HCT116 (cell line): ENCODE measurements at regions not wholly inside any gene's neighbourhood (a gene's known extent, or its start where the extent isn't known, plus 50 kb on each side); places are given as distances from the start of the nearest gene placed in this dataset.

Experiments
- ATAC-seq: fragments of 200-7000 bp; cut with Tn5 transposase; 2 replicates; pipeline ENCODE4 v1.9.1; 2020; ENCODE audit warnings: mild to moderate bottlenecking, moderate library complexity
- BruUV-seq: library from RNA; stranded (reverse); fragments of 400-500 nt; replicated peaks from 2 replicates; lab custom pipeline; 2021; lab: Mats Ljungman, UMichigan
- CTCF ChIA-PET: fragments of 300-600 bp; sonication (Branson Sonifier 250); formaldehyde crosslinking; loops from one replicate; lab custom pipeline; 2021; ENCODE audit warnings: antibody characterized with exemption; lab: Charles Lee
- POLR2A ChIA-PET: fragments of 300-600, 350-600 bp; sonication (Branson Sonifier 250); formaldehyde crosslinking; loops from one replicate; lab custom pipeline; 2021; ENCODE audit warnings: antibody characterized with exemption; lab: Charles Lee
- RAD21 ChIA-PET, 2 experiments: fragments of 300-600 bp; sonication (Branson Sonifier 250); formaldehyde crosslinking; loops; one replicate each; lab custom pipeline; 2023; ENCODE audit warnings: low total read pairs in 2 of 2; ENCODE audit not compliant: uncharacterized antibody in 2 of 2, unreplicated experiment in 2 of 2, low non-redundant PET in 1 of 2; lab: Charles Lee
- DNase-seq: peaks from one replicate; pipeline ENCODE4 v3.0.0-alpha.2; 2010; ENCODE audit warnings: low read depth, low spot score
- H2AFZ ChIP-seq: fragments of 200-600 bp; shearing (Covaris generic), sonication (generic); 2 replicates; pipeline ENCODE4 v1.6.1; 2017; ENCODE audit warnings: low read depth, mixed run types, mixed read lengths, antibody characterized with exemption, low read length; ENCODE audit not compliant: poor library complexity, severe bottlenecking
- H3K27ac ChIP-seq: 2 replicates; pipeline ENCODE4 v1.5.1; 2012; ENCODE audit warnings: low read depth, low read length
- H3K27me3 ChIP-seq: fragments of 200-600 bp; sonication (generic); 2 replicates; pipeline ENCODE4 v1.6.1; 2016; ENCODE audit warnings: mixed run types, low read length, mixed read lengths; ENCODE audit not compliant: insufficient read depth
- H3K36me3 ChIP-seq, 2 experiments: fragments of 200-500 bp in 1 of 2; fragments of 200-600 bp in 1 of 2; sonication (Bioruptor generic) in 1 of 2; sonication (generic) in 1 of 2; 2 replicates each; pipeline versions ENCODE4 v1.5.1 to v1.6.1; 2014 to 2016; ENCODE audit warnings: low read length in 2 of 2, inconsistent platforms in 1 of 2, mixed read lengths in 1 of 2, mixed run types in 1 of 2; ENCODE audit not compliant: insufficient read depth in 2 of 2, control insufficient read depth in 1 of 2
- H3K4me1 ChIP-seq, 2 experiments: fragments of 200-600 bp in 1 of 2; sonication (generic) in 1 of 2; 2 replicates each; pipeline versions ENCODE4 v1.5.1 to v1.6.1; 2012 to 2017; ENCODE audit warnings: low read length in 2 of 2, inconsistent platforms in 1 of 2, mild to moderate bottlenecking in 1 of 2, mixed read lengths in 1 of 2, mixed run types in 1 of 2, moderate library complexity in 1 of 2; ENCODE audit not compliant: insufficient read depth in 2 of 2, control insufficient read depth in 1 of 2
- H3K4me2 ChIP-seq: fragments of 200-600 bp; sonication (generic); 2 replicates; pipeline ENCODE4 v1.6.1; 2017; ENCODE audit warnings: mixed run types, low read length, mixed read lengths
- H3K4me3 ChIP-seq, 2 experiments: fragments of 200-600 bp in 1 of 2; sonication (generic) in 1 of 2; replicated peaks in 1 of 2; 2 replicates each; pipeline ENCODE4 v1.5.1; 2011 to 2016; ENCODE audit warnings: low read length in 2 of 2, control low read depth in 1 of 2, low read depth in 1 of 2, mild to moderate bottlenecking in 1 of 2, mixed read lengths in 1 of 2, mixed run types in 1 of 2
- H3K79me2 ChIP-seq: fragments of 200-600 bp; sonication (generic); 2 replicates; pipeline ENCODE4 v1.6.1; 2017; ENCODE audit warnings: mild to moderate bottlenecking, mixed run types, low read length, moderate library complexity, mixed read lengths; ENCODE audit not compliant: insufficient read depth
- H3K9ac ChIP-seq: fragments of 200-600 bp; sonication (generic); 2 replicates; pipeline ENCODE4 v1.6.1; 2016; ENCODE audit warnings: low read length, mixed read lengths
- H3K9me2 ChIP-seq: fragments of 200-600 bp; sonication (generic), shearing (Covaris generic); 2 replicates; pipeline ENCODE4 v1.6.1; 2017; ENCODE audit warnings: mixed run types, mild to moderate bottlenecking, moderate library complexity; ENCODE audit not compliant: insufficient read depth
- H3K9me3 ChIP-seq, 2 experiments: fragments of 200-500 bp in 1 of 2; fragments of 200-600 bp in 1 of 2; sonication (Bioruptor generic) in 1 of 2; sonication (generic) in 1 of 2; 2 replicates each; pipeline ENCODE4 v1.6.1; 2014 to 2017; ENCODE audit warnings: low read length in 2 of 2, mixed read lengths in 2 of 2, inconsistent platforms in 1 of 2, low read depth in 1 of 2, mild to moderate bottlenecking in 1 of 2, mixed run types in 1 of 2, moderate library complexity in 1 of 2; ENCODE audit not compliant: control insufficient read depth in 1 of 2, insufficient read depth in 1 of 2
- H4K20me1 ChIP-seq: fragments of 200-600 bp; sonication (generic), shearing (Covaris generic); 2 replicates; pipeline ENCODE4 v1.6.1; 2017; ENCODE audit warnings: mixed run types, mild to moderate bottlenecking, moderate library complexity; ENCODE audit not compliant: insufficient read depth
- ATF3 ChIP-seq: IDR thresholded peaks from 2 replicates; pipeline ENCODE4 v1.6.1; 2012
- CTCF ChIP-seq, 3 experiments: fragments of 200-600 bp in 1 of 3; sonication (generic) in 1 of 3; IDR thresholded peaks in 2 of 3; conservative IDR thresholded peaks in 1 of 3; 2 replicates each; pipeline ENCODE4 v1.5.1; 2012 to 2017; ENCODE audit warnings: low read depth in 2 of 3, low read length in 2 of 3, antibody characterized with exemption in 1 of 3, borderline replicate concordance in 1 of 3, control low read depth in 1 of 3, mild to moderate bottlenecking in 1 of 3, mixed read lengths in 1 of 3, mixed run types in 1 of 3, moderate library complexity in 1 of 3; ENCODE audit not compliant: insufficient read depth in 1 of 3
- EZH2 ChIP-seq: fragments of 200-600 bp; sonication (generic); IDR thresholded peaks from 2 replicates; pipeline ENCODE4 v1.6.1; 2017; ENCODE audit warnings: antibody characterized with exemption, mixed run types
- EZH2phosphoT487 ChIP-seq: fragments of 200-600 bp; IDR thresholded peaks from 2 replicates; pipeline ENCODE4 v1.6.1; 2018; ENCODE audit warnings: antibody characterized with exemption, borderline replicate concordance
- FOSL1 ChIP-seq: IDR thresholded peaks from 2 replicates; pipeline ENCODE4 v1.6.1; 2012; ENCODE audit warnings: low read depth
- MAX ChIP-seq: IDR thresholded peaks from 2 replicates; pipeline ENCODE4 v1.6.1; 2012
- POLR2A ChIP-seq: IDR thresholded peaks from 2 replicates; pipeline ENCODE4 v1.7.0; 2011; ENCODE audit warnings: borderline replicate concordance; ENCODE audit not compliant: insufficient read depth, insufficient read length; ENCODE audit errors: extremely low read depth
- RAD21 ChIP-seq: IDR thresholded peaks from 2 replicates; pipeline ENCODE4 v1.6.1; 2012; ENCODE audit warnings: low read depth, mild to moderate bottlenecking
- REST ChIP-seq: IDR thresholded peaks from 2 replicates; pipeline ENCODE4 v1.6.1; 2012; ENCODE audit warnings: low read depth
- ZNF274 ChIP-seq: fragments of 200-500 bp; sonication (Bioruptor generic); IDR thresholded peaks from 2 replicates; pipeline ENCODE4 v1.6.1; 2014; ENCODE audit warnings: mild to moderate bottlenecking, low read depth, low read length, inconsistent platforms
- intact Hi-C: fragments of 100-400 bp; cut with micrococcal nuclease; formaldehyde crosslinking; loops from 2 replicates; pipeline ENCODE4 v1.10.0; 2022
- TF ChIP-seq, protein P1 (sequence below): IDR thresholded peaks from 2 replicates; pipeline ENCODE4 v1.6.1; 2011; ENCODE audit warnings: mild to moderate bottlenecking, low read length, moderate library complexity; ENCODE audit not compliant: insufficient replicate concordance; ENCODE audit errors: extremely low read depth

- intact Hi-C loops = no loop called here
- no peak for DNase-seq
- POLR2A ChIA-PET = no interaction called here
- RAD21 ChIA-PET = no interaction called here
- no peaks in the 10 kb centered on the region for H3K9me3 ChIP-seq
- H2AFZ ChIP-seq = no peak overlapping the region
- H3K27me3 ChIP-seq = peaks cover 6% of the 10 kb centered on the region; the same call in 1 of the 2 replicates
- no peak for ATAC-seq
- H3K36me3 ChIP-seq = no peaks in the 10 kb centered on the region
- no peaks in the 10 kb centered on the region for H3K79me2 ChIP-seq
- peaks cover 0 to 5% of the 10 kb centered on the region in 2 experiments; a peak in 1 of 4 replicates for H3K4me1 ChIP-seq
- no peak overlapping the region for H3K27ac ChIP-seq
- no peak overlapping the region for H3K4me2 ChIP-seq
- H3K9me2 ChIP-seq = no peaks in the 10 kb centered on the region
- BruUV-seq = no TSS peak
- CTCF ChIA-PET = no interaction called here
- peak; percentile 15; the same call in 1 of the 2 replicates for TF ChIP-seq RAD21
- TF ChIP-seq MAX = no peak
- no peak overlapping the region for H3K9ac ChIP-seq
- no peak overlapping the region for H3K4me3 ChIP-seq
- no peaks in the 10 kb centered on the region for H4K20me1 ChIP-seq
Measured at GRCh38 chr16:86901483-86901882, 323.1 kb downstream of the FOXL1 start.

DNA sequence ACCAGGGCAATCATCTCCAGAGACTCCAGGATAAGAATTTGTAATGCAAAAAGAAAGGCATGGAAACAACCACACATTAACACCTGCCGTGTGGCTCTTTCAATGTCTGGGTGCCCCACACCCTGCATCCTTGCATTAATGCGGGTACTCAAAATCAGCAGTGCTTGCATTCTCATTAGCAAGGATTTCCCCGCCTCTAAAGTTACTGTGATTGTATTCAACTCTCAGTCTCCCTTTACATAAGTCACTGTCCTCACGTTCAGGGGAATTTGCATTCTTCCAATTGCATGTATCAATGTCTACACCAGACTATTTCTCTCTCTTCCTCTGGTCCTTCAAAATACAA, 324.3 kb downstream of the FOXL1 start:
- intact Hi-C loops = no loop called here
- no peaks in the 10 kb centered on the region for H3K9me2 ChIP-seq
- no peak overlapping the region for H3K27ac ChIP-seq
- no peak overlapping the region for H3K4me3 ChIP-seq
- H3K27me3 ChIP-seq = peaks cover 6% of the 10 kb centered on the region; the same call in 1 of the 2 replicates
- no peak overlapping the region for H3K9ac ChIP-seq
- ATAC-seq (no peak), DNase-seq (no peak)
- H3K79me2 ChIP-seq = no peaks in the 10 kb centered on the region
- RAD21 ChIA-PET = no interaction called here
- no TSS peak for BruUV-seq
- no peaks in the 10 kb centered on the region for H3K36me3 ChIP-seq
- peaks cover 0 to 5% of the 10 kb centered on the region in 2 experiments; a peak in 1 of 4 replicates for H3K4me1 ChIP-seq
- no peaks in the 10 kb centered on the region for H3K9me3 ChIP-seq
- no peak overlapping the region for H2AFZ ChIP-seq
- POLR2A ChIA-PET = no interaction called here
- CTCF ChIA-PET = no interaction called here
- no peak overlapping the region for H3K4me2 ChIP-seq
- no peaks in the 10 kb centered on the region for H4K20me1 ChIP-seq
- TF ChIP-seq FOSL1 (no peak), CTCF (IDR thresholded peaks at IDR 0.05 in 2 of 3, conservative IDR thresholded peaks at IDR 0.05 in 1 of 3; ENCODE audit: borderline replicate concordance in 1 of 3, insufficient read depth in 1 of 3, low read depth in 2 of 3, low read length in 2 of 3) (no peak), REST (no peak), EZH2phosphoT487 (no peak), POLR2A (no peak), ATF3 (no peak), RAD21 (no peak), MAX (no peak), EZH2 (no peak), ZNF274 (no peak)
- TF ChIP-seq, protein P1, sequence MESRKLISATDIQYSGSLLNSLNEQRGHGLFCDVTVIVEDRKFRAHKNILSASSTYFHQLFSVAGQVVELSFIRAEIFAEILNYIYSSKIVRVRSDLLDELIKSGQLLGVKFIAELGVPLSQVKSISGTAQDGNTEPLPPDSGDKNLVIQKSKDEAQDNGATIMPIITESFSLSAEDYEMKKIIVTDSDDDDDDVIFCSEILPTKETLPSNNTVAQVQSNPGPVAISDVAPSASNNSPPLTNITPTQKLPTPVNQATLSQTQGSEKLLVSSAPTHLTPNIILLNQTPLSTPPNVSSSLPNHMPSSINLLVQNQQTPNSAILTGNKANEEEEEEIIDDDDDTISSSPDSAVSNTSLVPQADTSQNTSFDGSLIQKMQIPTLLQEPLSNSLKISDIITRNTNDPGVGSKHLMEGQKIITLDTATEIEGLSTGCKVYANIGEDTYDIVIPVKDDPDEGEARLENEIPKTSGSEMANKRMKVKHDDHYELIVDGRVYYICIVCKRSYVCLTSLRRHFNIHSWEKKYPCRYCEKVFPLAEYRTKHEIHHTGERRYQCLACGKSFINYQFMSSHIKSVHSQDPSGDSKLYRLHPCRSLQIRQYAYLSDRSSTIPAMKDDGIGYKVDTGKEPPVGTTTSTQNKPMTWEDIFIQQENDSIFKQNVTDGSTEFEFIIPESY = no peak
